ENCODE measurements at regions not wholly inside any gene's neighbourhood (a gene's known extent, or its start where the extent isn't known, plus 50 kb on each side); places are given as distances from the start of the nearest gene placed in this dataset.

DNA sequence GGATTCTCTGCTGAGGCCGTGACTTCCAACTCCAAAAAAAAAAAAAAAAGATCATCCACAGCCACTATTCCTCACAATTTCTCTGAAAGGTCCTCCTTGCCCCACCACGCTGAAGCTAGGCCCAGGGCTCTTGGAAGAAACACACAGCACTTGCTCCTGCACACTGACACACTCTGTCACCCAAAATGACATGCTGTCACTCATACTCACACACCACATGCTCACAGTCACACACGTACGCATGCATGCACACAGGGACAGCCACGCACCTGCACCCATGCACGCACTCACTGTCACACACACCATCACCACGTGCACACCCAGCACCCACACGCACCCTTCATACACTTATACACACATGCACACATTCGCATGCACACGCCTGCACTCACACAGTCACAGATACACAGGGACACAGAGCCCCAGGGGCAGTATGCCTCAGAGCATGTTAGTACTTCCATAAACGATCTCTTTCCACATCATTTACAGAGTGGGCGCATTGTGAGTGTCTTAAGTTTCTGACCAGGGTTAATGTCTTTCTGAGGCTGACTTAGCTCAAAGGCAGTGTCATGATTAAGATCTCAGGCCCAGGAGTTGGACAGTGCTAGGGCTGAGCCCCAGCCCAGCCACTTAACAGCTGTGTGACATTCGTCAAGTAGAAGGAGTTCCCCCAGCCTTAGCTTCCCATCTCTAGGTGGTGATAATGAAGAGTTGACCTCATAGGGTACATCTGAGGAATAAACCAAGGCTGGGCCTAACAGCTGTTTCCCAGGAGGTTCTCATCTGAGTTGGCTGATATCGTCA lies 93.4 kb downstream of the GLI2 start:
- DNase-seq (ENCODE audit: low read depth), result no peak

DNA sequence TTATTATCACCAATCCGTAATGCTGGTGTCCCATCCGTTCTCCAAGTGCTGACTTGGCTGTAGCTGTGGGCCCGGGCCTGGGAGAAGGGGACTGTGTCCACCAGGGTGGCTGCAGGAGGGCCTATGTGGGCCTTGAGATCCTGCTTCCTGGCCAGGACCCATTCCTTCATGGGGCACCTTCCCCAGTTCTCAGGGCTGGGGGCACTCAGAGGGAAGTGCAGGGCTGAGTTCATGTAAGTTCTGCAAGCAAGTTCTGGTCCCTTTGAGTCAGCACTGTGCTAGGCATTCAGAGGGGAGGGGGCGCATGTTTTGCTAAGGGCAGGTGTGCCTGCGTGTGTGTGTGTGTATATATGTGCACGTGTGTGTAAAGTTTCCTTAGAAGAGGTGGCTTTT lies 94.0 kb downstream of the GLI2 start:
- DNase-seq (ENCODE audit: low read depth), result no peak

GRCh38 chr2:120830096-120830830 lies 94.6 kb downstream of the GLI2 start:
- DNase-seq (ENCODE audit: low read depth), result no peak

DNA sequence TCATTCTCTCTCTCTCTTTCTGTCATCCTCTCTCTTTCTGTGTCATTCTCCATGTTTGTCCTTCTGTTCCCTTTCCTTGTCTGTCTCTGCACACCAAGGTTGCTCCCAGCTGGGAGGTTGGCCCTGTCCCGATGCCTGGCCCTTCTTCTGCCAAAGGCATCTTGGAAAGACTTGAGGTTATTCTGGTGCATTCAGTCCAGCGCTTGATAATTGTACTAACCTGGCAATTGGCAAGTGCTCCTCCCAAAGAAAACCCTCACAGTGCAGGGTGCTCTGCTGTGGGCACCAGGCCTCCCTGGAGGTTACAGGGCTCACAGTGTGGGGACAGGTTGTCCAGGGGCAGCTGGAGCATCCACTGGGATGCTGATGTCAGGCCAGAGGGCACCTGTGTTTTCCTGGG lies 95.4 kb downstream of the GLI2 start:
- DNase-seq (ENCODE audit: low read depth), result no peak

GRCh38 chr2:120831891-120832290 lies 96.2 kb downstream of the GLI2 start:
- DNase-seq (ENCODE audit: low read depth), result no peak

GRCh38 chr2:120832296-120833070 lies 96.8 kb downstream of the GLI2 start:
- no peak for DNase-seq (ENCODE audit: low read depth)

- no peak for DNase-seq (ENCODE audit: low read depth)
Measured at GRCh38 chr2:120833127-120833675, 97.5 kb downstream of the GLI2 start.

DNA sequence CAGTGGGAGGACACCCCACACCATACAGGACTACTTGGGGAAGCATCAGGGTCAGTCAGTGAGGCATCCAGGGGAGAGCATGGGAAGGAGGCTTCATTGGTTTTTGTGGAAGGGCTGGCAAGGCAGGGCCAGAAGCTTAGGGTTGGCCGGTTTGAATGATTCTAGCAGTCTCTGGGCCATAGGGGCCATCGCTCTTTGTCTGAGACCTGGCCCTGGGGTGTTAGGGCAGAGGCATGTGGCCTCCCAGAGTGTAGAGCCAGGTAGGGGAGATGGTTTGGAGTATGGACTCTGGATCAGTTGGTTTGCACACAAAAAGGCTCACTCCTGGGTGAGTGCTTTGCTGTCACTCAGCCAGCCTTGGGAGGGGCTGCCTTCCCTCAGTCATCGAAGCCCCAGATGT lies 98.5 kb downstream of the GLI2 start:
- DNase-seq (ENCODE audit: low read depth), result no peak

- no peak for DNase-seq (ENCODE audit: low read depth)
Measured at GRCh38 chr2:120836281-120836680, 100.6 kb downstream of the GLI2 start.

DNA sequence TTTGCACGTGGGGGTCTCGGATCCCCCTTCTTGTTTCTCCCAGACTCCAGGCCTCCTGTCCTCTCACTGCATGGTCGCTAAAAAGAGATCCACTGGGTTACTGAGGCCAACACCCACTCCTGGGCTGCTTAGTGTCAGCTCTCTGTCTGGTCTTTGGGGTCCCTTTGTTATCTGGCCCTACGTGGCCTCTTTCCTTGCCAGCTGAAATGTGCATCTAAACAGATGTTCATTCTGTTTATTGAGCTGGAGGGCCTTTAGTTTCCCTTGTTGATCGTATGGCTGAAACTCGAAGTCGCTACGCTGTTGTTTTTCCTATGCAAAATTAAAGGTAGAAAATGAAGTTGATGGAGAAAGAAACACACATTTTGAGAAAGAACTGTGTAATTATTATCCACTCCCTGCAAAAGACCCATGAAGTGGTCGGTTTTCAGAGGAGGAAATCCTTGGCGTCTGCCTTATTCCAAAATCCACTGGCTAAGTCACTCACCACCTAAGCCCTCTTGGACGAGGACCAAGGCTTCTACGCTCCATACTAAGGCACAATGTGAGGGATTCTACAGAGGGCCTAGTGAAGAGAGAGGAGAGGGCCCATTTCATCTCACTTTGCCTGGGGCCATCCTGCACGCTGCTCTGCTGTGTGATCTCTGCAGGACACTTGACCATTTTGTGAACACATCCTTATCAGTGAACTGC lies 105.3 kb downstream of the GLI2 start:
- no peak for DNase-seq (ENCODE audit: low read depth)

DNA sequence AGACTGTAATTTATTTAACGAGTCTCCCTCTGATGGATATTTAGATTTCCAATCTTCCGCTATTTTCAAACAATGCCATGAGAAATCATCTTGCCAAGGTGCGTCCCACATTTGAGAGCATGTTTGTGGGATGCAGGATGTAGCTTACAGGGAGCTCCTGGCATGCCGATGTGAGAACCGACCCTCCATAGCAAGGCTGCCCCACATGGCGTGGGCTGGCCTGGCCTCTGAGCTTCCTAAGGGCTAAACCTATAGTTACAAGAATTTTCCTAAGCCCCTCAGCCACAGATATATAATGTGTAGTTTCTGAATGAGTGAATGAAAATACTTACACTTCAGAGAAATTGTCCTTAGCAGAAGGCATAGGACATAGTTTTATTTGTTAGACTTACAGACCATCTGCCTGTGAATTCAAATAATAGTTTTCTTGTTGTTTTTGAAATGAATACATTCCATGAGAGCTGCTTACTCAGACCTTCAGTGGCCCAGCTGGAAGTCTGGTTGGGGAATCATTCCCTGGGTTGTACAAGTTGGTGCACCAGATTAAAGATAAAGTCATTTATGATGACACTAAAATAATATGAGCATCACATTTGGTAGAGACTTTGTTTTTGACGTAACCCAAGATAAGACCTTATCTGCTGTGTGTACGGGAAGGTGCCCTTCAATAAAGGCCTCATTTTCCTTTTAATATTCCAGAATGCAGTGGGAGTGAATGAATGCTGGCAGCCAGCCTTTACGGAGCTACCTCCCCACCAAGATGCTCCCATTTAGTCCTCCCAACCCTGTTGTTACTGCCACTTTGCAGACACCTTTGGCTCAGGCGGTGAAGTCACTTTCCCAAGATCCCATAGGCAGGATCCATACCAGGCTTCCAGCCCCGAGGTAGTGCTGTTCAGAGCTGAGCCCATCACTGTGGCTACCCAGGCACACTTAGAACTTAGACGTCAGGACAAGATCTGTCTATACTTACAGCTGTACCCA lies 107.1 kb downstream of the GLI2 start:
- DNase-seq (ENCODE audit: low read depth), result no peak

DNA sequence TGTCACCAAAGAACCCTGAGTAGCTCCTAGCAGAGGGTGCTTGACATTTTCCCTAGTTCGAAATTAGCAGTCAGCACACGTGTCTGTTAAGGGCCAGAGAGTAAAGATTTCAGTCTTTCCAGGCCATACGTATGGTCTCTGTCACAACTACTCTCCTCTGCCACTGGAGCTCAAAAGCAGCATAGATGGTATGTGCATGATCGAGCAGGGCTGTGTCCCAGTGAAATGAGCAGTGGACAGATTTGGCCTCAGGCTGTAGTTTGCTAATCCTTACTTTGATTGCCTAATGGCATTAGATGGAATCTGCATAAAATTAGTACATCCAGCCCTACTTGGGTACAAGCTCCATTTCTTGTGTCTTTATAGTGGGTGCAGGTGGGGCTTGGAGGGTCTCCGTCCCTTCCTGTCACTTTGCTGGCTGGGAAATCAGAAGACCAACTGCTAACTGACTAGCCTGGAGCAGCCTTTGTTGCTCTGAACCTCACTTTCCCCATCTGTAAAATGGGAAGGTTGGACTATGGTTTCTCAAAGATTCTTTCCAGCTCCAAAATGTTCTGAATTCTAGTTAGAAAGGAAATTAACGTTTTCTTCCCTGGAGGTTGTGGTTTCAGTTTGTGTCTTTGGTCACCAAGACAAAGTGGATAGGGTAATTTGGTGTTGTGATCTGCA lies 108.5 kb downstream of the GLI2 start:
- DNase-seq (ENCODE audit: low read depth), result peak; percentile 22

DNA sequence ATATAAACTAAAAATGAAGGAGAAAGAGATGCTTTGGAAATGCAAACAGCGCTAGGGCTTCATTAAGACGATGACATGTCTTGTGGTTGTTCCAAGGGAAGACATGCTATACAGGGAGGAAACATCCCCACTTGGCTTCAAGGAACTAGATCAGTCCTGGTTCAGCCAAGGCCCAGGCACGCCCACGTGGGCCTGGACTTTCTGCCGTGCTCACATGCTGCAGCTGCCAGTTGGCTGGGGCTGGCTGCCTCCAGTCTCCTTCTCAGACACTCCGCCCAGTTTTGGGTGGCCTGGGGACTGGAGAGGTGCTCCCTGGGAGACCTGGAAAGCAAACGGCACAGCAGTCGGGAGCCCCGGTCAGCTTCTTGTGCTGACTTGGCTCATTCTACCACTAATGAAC lies 109.6 kb downstream of the GLI2 start:
- no peak for DNase-seq (ENCODE audit: low read depth)

DNA sequence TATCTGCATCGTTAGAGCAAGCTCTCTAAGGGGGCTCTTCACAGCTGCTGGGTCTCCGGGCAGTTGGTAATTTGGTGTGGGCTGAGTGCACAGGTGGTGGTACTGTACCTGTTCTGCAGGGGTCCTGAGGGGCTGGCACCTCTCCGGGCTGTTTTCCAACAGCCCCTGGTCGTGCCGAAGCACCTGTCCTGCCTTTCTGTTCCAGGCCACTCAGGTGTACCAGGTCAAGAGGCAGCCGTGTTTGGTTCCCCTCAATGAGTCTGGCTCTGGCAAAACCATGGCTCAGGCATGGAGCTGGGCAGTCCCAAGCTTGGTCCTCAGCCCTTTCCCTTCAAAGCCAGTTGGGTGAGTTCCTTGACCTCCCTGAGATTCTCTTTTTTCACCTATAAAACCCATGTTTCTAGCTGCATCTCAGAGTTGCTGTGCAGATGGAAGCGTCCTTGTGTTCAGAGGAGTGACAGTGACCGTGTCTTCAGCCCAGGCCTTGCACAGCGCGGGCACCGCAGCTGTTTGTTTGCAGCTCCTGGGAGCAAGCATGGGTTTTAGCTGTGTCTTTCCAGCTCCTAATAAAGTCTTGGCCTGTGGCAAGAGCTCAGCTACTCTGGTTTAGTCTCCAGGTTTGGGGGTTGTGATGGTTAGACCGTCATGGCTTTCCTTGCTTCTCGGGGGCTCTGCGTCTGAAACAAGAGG lies 110.9 kb downstream of the GLI2 start:
- DNase-seq (ENCODE audit: low read depth), result no peak

GRCh38 chr2:120847700-120848321 lies 112.1 kb downstream of the GLI2 start:
- no peak for DNase-seq (ENCODE audit: low read depth)

GRCh38 chr2:120849278-120849677 lies 113.6 kb downstream of the GLI2 start:
- DNase-seq (ENCODE audit: low read depth), result no peak

GRCh38 chr2:120850551-120850950 lies 114.9 kb downstream of the GLI2 start:
- no peak for DNase-seq (ENCODE audit: low read depth)

DNA sequence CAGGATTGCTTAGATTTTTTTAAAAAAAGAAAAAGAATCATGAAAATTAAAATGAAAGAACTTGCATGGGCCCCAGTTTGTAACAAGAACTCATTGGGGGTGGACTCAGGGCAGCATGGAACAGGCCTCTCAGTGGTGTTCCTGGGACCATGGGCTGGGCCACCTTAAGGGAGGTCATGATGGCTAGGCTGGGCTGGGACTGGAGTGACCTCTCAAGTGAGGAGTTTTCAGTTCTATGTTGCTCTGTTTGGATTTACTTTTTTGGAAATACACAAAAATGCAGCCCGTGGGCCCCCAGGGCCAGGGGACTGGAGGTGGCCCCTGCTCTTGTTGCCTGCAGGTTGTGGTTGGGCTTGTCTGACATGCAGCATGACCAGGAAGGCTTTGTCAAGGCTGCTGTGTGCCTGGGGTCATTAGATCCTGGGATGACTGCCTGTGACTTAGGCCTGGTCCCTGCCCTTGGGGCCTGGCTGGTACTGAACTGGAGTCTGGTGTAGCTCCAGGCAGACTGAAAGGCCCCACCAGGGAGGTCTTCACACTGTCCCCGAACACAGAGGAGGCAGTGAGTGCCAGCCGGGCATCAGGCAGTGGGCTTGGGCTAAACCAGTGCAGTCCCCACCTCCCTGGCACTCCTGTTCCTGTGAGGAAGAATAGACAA lies 115.6 kb downstream of the GLI2 start:
- DNase-seq (ENCODE audit: low read depth), result no peak
